Thoracic aorta (tissue), 2 donors: ENCODE measurements at regions not wholly inside any gene's neighbourhood (a gene's known extent, or its start where the extent isn't known, plus 50 kb on each side); places are given as distances from the start of the nearest gene placed in this dataset.

ENCODE experiments used
- ATAC-seq: fragments of 150-250 bp; one replicate; pipeline ENCODE4 v1.8.0; 2017; ENCODE audit warnings: low read depth; ENCODE audit not compliant: insufficient number of reproducible peaks, low FRiP score
- DNase-seq: peaks from one replicate; pipeline ENCODE4 v3.0.0-alpha.2; 2020; ENCODE audit warnings: low spot score
- H3K27ac ChIP-seq, 2 donors: fragments of 200-600 bp; sonication (generic); 1 replicate in 1 of 2; 2 replicates in 1 of 2; pipeline ENCODE4 v1.5.1; 2016; ENCODE audit warnings: mild to moderate bottlenecking in 2 of 2, moderate library complexity in 2 of 2
- H3K27me3 ChIP-seq: fragments of 200-600 bp; sonication (generic); replicated peaks from 2 replicates; pipeline ENCODE4 v1.6.0; 2016; ENCODE audit warnings: mild to moderate bottlenecking; ENCODE audit not compliant: insufficient read depth
- H3K36me3 ChIP-seq: fragments of 200-600 bp; sonication (generic); one replicate; pipeline ENCODE4 v1.5.1; 2016
- H3K4me1 ChIP-seq, 2 donors: fragments of 200-600 bp; sonication (generic); 1 replicate in 1 of 2; 2 replicates in 1 of 2; pipeline versions ENCODE4 v1.5.1 to v1.6.0; 2016; ENCODE audit warnings: low read depth in 2 of 2, mild to moderate bottlenecking in 1 of 2; ENCODE audit not compliant: control insufficient read depth in 1 of 2
- H3K4me3 ChIP-seq: fragments of 200-600 bp; sonication (generic); 2 replicates; pipeline ENCODE4 v1.5.1; 2016; ENCODE audit warnings: mild to moderate bottlenecking
- H3K9me3 ChIP-seq: fragments of 200-600 bp; sonication (generic); 2 replicates; pipeline ENCODE4 v1.5.1; 2016
- TF ChIP-seq, protein P1 (sequence below): fragments of 200-600 bp; sonication (generic); IDR thresholded peaks from one replicate; pipeline ENCODE4 v1.5.1; 2019; ENCODE audit warnings: antibody characterized with exemption

DNA sequence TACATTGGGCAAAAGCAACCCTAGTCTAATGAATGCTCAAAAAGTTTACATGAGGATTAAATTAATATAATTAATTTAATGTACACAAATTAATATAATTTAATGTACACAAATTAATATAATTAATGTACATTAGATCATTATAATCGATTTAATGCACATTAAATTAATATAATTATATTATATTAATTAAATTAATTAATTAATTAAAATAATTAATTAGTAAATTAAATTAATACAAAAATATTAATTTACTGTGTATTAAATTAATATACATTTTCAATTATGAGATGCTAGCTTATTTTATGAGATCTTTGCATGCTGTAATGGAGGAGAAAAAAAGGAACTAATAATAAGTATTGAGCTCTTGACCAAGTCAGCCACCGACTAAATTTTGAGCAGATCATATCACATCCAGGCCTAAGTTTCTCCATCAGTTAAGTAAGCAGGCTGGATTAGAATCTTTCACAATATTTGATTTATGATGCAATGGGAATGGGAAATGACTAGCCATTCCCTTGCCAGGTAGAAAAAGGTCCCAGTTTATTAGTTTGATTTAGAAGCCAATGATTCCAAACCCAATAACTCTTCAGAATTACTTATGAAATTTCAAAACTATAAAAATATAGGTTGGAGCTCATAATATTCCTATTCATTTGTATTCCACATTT, 533.4 kb upstream of the GRIA1 start:
- DNase-seq (no peak), ATAC-seq (no peak)
- no peaks in the 10 kb centered on the region for H3K36me3 ChIP-seq
- TF ChIP-seq, protein P1, sequence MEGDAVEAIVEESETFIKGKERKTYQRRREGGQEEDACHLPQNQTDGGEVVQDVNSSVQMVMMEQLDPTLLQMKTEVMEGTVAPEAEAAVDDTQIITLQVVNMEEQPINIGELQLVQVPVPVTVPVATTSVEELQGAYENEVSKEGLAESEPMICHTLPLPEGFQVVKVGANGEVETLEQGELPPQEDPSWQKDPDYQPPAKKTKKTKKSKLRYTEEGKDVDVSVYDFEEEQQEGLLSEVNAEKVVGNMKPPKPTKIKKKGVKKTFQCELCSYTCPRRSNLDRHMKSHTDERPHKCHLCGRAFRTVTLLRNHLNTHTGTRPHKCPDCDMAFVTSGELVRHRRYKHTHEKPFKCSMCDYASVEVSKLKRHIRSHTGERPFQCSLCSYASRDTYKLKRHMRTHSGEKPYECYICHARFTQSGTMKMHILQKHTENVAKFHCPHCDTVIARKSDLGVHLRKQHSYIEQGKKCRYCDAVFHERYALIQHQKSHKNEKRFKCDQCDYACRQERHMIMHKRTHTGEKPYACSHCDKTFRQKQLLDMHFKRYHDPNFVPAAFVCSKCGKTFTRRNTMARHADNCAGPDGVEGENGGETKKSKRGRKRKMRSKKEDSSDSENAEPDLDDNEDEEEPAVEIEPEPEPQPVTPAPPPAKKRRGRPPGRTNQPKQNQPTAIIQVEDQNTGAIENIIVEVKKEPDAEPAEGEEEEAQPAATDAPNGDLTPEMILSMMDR, result no peak
- H3K4me3 ChIP-seq, result no peak overlapping the region
- H3K9me3 ChIP-seq, result no peaks in the 10 kb centered on the region
- H3K4me1 ChIP-seq, result no peaks in the 10 kb centered on the region
- no peak overlapping the region for H3K27ac ChIP-seq
- no peaks in the 10 kb centered on the region for H3K27me3 ChIP-seq

DNA sequence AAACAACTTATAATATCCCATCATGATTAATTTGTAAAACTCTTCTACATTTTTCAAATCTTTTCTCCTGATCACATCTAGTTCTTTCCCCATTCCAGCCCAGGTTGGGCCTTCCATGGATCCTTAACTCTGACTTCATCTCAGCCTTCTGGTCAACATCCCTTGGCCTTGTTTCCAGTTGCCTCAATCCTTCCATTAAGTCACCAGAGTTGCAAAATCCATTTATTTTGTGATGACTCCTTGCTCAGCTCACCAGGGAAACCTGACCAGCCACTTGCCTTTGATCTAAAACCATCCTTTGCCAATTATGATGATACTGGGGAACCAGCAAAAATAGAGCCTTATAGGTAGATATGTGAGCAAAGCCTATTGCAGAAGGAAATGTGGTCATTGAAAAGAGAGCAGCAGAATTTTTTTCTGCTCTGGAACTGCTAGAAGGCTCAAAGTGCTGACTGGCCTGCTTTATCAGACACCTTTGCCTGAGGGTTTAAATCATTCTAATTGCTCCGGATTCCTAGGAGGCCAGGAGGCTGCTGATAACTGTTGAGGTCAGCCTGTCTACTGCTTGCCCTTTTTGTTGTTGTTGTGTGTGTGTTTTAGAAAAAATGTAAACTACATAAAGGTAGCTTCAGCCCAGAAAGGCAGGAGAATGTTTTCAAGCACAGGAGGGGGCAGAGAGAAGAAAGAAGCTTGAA, 512.2 kb upstream of the GRIA1 start:
- Histone ChIP-seq H3K4me3 (no peak overlapping the region), H3K4me1 (no peaks in the 10 kb centered on the region), H3K36me3 (no peaks in the 10 kb centered on the region), H3K27ac (no peak overlapping the region), H3K9me3 (peaks cover 7% of the 10 kb centered on the region), H3K27me3 (no peaks in the 10 kb centered on the region)
- TF ChIP-seq, protein P1, result no peak
- no peak for DNase-seq
- no peak for ATAC-seq

DNA sequence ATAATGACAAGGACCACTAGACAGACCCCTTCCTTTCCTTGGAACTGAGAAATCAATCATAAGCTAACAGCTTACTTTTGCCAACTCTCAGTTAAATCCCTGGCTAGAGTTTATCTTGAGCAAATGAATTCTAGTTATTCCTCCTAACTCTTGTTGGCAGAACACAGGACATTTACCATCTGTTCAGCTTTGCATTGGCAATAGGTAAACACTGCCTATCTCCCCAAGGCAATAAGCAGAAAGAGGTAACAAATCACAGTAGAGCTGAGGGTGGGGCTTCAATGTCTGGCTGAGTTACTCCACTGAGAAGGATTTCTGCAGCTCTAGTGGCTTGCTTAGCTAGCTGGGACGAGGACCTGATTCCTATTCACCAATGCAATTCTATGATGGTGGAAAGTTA, 503.3 kb upstream of the GRIA1 start:
- no peak overlapping the region for H3K27ac ChIP-seq
- ATAC-seq (no peak), DNase-seq (no peak)
- no peaks in the 10 kb centered on the region for H3K36me3 ChIP-seq
- no peaks in the 10 kb centered on the region for H3K27me3 ChIP-seq
- H3K4me1 ChIP-seq, result peaks cover 0 to 6% of the 10 kb centered on the region in 2 donors
- H3K9me3 ChIP-seq, result no peaks in the 10 kb centered on the region
- TF ChIP-seq, protein P1, result no peak
- no peak overlapping the region for H3K4me3 ChIP-seq

DNA sequence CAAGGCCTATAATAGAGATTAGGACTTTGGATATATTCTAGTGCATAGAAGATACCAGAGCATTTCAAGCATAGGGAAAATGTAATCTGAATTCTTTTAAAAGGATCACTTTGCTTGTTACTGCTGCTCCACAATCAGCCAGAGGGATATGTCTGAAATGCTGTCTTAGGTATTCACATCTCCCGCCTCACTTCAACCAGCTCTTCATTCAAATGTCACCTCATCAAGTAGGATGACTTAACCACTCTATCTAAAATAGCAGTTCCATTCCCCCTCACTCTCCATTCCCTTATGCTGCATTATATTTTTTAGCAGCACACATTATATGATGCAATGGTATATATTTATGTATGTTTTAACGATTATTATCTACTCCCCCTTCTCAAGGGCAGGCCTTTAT, 500.3 kb upstream of the GRIA1 start:
- Histone ChIP-seq H3K27me3 (no peaks in the 10 kb centered on the region), H3K9me3 (no peaks in the 10 kb centered on the region), H3K27ac (no peak overlapping the region), H3K36me3 (no peaks in the 10 kb centered on the region), H3K4me1 (peaks cover 0 to 6% of the 10 kb centered on the region in 2 donors), H3K4me3 (no peak overlapping the region)
- ATAC-seq, result no peak
- no peak for DNase-seq
- TF ChIP-seq, protein P1, result no peak

DNA sequence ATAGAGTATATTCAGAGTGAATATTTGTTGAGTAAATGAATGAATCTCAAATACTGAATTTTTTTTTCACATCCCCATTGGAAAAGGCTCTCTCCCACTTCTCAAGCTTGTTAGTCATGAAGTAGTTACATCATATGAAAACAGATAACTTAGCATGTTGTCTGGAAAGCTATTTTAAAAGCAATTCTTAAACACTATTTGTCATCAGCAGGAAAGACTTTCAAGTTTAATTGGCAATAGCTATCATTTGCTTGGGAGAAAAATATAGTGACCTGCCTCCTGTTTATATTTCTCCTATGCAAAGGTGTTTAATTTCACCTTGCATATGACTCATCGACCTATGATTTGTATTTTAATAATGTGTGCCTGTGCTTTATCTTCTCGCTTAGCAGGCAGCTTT, 499.8 kb upstream of the GRIA1 start:
- ATAC-seq (no peak), DNase-seq (no peak)
- Histone ChIP-seq H3K9me3 (no peaks in the 10 kb centered on the region), H3K27ac (no peak overlapping the region), H3K4me3 (no peak overlapping the region), H3K27me3 (no peaks in the 10 kb centered on the region), H3K4me1 (peaks cover 0 to 6% of the 10 kb centered on the region in 2 donors), H3K36me3 (no peaks in the 10 kb centered on the region)
- TF ChIP-seq, protein P1, result no peak
